ENCODE measurements at regions not wholly inside any gene's neighbourhood (a gene's known extent, or its start where the extent isn't known, plus 50 kb on each side); places are given as distances from the start of the nearest gene placed in this dataset.
"Not testable (repeated sequence)": the region's sequence is repeated elsewhere in the genome, so short reads cannot be mapped to it uniquely, and the experiment has no call there.

DNA sequence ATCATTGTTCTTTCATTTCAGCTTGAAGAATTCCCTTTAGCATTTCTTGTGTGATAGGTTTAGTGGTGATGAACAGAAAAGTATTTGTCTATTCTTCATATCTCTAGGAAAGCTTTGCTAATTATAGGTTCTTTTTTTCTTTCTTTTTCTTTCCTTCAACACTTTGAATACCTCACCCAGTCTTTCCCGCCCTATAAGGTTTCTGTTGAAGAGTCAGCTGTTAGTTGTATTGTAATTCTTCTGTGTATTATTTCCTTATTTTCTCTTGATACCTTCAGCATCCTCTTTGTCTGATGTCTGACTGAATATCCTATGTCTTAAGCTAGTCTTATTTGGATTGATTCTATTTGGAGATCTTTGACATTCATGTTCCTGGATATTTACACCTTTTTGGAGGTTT, 1989.4 kb downstream of the PCDH9 start:
- Histone ChIP-seq H3K9me3 (ENCODE audit: severe bottlenecking) (no peaks in the 10 kb centered on the region), H3K4me3 (ENCODE audit: low read depth, low read length) (no peak overlapping the region), H3K27ac (no peak overlapping the region), H3K27me3 (ENCODE audit: insufficient read depth, low read depth, severe bottlenecking) (no peaks in the 10 kb centered on the region), H3K36me3 (no peaks in the 10 kb centered on the region)
- no peak for DNase-seq
- TF ChIP-seq, protein P1, sequence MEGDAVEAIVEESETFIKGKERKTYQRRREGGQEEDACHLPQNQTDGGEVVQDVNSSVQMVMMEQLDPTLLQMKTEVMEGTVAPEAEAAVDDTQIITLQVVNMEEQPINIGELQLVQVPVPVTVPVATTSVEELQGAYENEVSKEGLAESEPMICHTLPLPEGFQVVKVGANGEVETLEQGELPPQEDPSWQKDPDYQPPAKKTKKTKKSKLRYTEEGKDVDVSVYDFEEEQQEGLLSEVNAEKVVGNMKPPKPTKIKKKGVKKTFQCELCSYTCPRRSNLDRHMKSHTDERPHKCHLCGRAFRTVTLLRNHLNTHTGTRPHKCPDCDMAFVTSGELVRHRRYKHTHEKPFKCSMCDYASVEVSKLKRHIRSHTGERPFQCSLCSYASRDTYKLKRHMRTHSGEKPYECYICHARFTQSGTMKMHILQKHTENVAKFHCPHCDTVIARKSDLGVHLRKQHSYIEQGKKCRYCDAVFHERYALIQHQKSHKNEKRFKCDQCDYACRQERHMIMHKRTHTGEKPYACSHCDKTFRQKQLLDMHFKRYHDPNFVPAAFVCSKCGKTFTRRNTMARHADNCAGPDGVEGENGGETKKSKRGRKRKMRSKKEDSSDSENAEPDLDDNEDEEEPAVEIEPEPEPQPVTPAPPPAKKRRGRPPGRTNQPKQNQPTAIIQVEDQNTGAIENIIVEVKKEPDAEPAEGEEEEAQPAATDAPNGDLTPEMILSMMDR (IDR thresholded peaks at IDR 0.05; ENCODE audit: low read depth, low read length), result no peak

- no peak for DNase-seq
- TF ChIP-seq, protein P1 (IDR thresholded peaks at IDR 0.05; ENCODE audit: low read depth, low read length), result no peak
- no peaks in the 10 kb centered on the region for H3K36me3 ChIP-seq
- H3K9me3 ChIP-seq (ENCODE audit: severe bottlenecking), result no peaks in the 10 kb centered on the region
- H3K27me3 ChIP-seq (ENCODE audit: insufficient read depth, low read depth, severe bottlenecking), result no peaks in the 10 kb centered on the region
- no peak overlapping the region for H3K27ac ChIP-seq
- no peak overlapping the region for H3K4me3 ChIP-seq (ENCODE audit: low read depth, low read length)
Observed at GRCh38 chr13:65236841-65237418, 1993.2 kb downstream of the PCDH9 start.

GRCh38 chr13:65217471-65217995, 2012.6 kb downstream of the PCDH9 start:
- no peak for DNase-seq
- no peaks in the 10 kb centered on the region for H3K27me3 ChIP-seq (ENCODE audit: insufficient read depth, low read depth, severe bottlenecking)
- H3K27ac ChIP-seq, result no peak overlapping the region
- TF ChIP-seq, protein P1 (IDR thresholded peaks at IDR 0.05; ENCODE audit: low read depth, low read length), result no peak
- H3K9me3 ChIP-seq (ENCODE audit: severe bottlenecking), result no peaks in the 10 kb centered on the region
- no peak overlapping the region for H3K4me3 ChIP-seq (ENCODE audit: low read depth, low read length)
- H3K36me3 ChIP-seq, result no peaks in the 10 kb centered on the region

DNA sequence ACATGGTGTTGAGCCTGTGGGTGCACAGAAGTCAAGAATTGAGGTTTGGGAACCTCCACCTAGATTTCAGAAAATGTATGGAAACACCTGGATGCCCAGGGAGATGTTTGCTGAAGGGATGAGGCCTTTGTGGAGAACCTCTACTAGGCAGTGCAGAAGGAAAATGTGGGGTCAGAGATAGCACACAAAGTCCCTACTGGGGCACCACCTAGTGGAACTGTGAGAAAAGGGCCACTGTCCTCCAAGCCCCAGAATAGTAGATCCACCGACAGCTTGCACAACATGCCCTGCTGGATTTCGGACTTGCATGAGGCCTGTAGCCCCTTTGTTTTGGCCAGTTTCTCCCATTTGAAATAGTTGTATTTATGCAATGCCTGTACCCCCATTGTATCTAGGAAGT, 2027.3 kb downstream of the PCDH9 start:
- not testable (repeated sequence) for H3K27ac ChIP-seq; H3K4me3 ChIP-seq (ENCODE audit: low read depth, low read length); H3K9me3 ChIP-seq (ENCODE audit: severe bottlenecking); H3K36me3 ChIP-seq; H3K27me3 ChIP-seq (ENCODE audit: insufficient read depth, low read depth, severe bottlenecking)
- TF ChIP-seq, protein P1 (IDR thresholded peaks at IDR 0.05; ENCODE audit: low read depth, low read length), result 0 out of 2 replicates have a peak, but pooled peaks have one; percentile 32
- peak; percentile 7 for DNase-seq

DNA sequence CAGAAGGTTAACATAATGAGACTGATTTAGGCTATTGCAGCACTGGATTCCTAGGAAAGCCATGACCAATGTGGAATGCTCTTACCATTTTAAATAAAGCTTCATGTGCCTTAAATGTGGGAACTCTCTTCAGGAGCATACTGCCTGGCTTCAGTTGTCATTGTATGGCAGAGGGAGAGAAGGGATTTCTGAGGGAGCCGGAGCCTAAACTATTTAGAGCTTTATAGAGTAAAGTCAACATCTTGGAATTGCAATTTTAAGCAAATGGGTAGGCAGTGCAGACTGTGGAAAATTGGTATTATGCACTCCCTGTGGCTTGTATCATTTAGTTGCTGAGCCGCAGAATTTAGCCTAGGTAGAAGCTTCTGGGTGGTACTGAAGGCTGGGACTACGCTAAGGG, 2041.4 kb downstream of the PCDH9 start:
- no peaks in the 10 kb centered on the region for H3K9me3 ChIP-seq (ENCODE audit: severe bottlenecking)
- no peaks in the 10 kb centered on the region for H3K36me3 ChIP-seq
- no peak overlapping the region for H3K4me3 ChIP-seq (ENCODE audit: low read depth, low read length)
- TF ChIP-seq, protein P1 (IDR thresholded peaks at IDR 0.05; ENCODE audit: low read depth, low read length), result no peak
- H3K27ac ChIP-seq, result no peak overlapping the region
- no peak for DNase-seq
- no peaks in the 10 kb centered on the region for H3K27me3 ChIP-seq (ENCODE audit: insufficient read depth, low read depth, severe bottlenecking)

GRCh38 chr13:65168026-65168425, 2062.1 kb downstream of the PCDH9 start:
- Histone ChIP-seq H3K27ac (no peak overlapping the region), H3K4me3 (ENCODE audit: low read depth, low read length) (no peak overlapping the region), H3K9me3 (ENCODE audit: severe bottlenecking) (no peaks in the 10 kb centered on the region), H3K36me3 (no peaks in the 10 kb centered on the region), H3K27me3 (ENCODE audit: insufficient read depth, low read depth, severe bottlenecking) (no peaks in the 10 kb centered on the region)
- TF ChIP-seq, protein P1 (IDR thresholded peaks at IDR 0.05; ENCODE audit: low read depth, low read length), result no peak
- no peak for DNase-seq
